ACC112 (cell line): ENCODE measurements at regions not wholly inside any gene's neighbourhood (a gene's known extent, or its start where the extent isn't known, plus 50 kb on each side); places are given as distances from the start of the nearest gene placed in this dataset.

ENCODE experiments used
- H2AFZ ChIP-seq: fragments of 200-600 bp; sonication (generic); one replicate; pipeline ENCODE4 v1.6.0; 2017; ENCODE audit warnings: antibody characterized with exemption, low read length; ENCODE audit not compliant: unreplicated experiment
- H3K27ac ChIP-seq: fragments of 200-600 bp; sonication (generic); 2 replicates; pipeline ENCODE4 v1.5.1; 2014; ENCODE audit warnings: low read depth, mild to moderate bottlenecking, antibody characterized with exemption, low read length, moderate library complexity
- H3K27me3 ChIP-seq: fragments of 200-600 bp; sonication (generic); 2 replicates; pipeline ENCODE4 v1.6.1; 2014; ENCODE audit warnings: mild to moderate bottlenecking, antibody characterized with exemption, low read length, moderate library complexity, mixed read lengths; ENCODE audit not compliant: insufficient read depth
- H3K36me3 ChIP-seq: fragments of 200-600 bp; sonication (generic); 2 replicates; pipeline ENCODE4 v1.6.1; 2016; ENCODE audit warnings: mild to moderate bottlenecking, antibody characterized with exemption, low read length, moderate library complexity, mixed read lengths; ENCODE audit not compliant: insufficient read depth
- H3K4me1 ChIP-seq: fragments of 200-600 bp; sonication (generic); one replicate; pipeline ENCODE4 v1.6.1; 2016; ENCODE audit warnings: low read length, mixed read lengths; ENCODE audit not compliant: insufficient read depth, unreplicated experiment, control insufficient read depth
- H3K4me3 ChIP-seq: fragments of 200-600 bp; sonication (generic); 2 replicates; pipeline ENCODE4 v1.5.1; 2014; ENCODE audit warnings: mild to moderate bottlenecking, low read depth, low read length
- H3K79me2 ChIP-seq: fragments of 200-600 bp; sonication (generic); one replicate; pipeline ENCODE4 v1.6.0; 2016; ENCODE audit warnings: low read length; ENCODE audit not compliant: control insufficient read depth, unreplicated experiment, insufficient read depth

- Histone ChIP-seq H3K4me1 (peaks cover 13% of the 10 kb centered on the region), H3K27ac (peak overlapping the region; percentile 82), H3K27me3 (no peaks in the 10 kb centered on the region), H3K4me3 (no peak overlapping the region; the same call in 1 of the 2 replicates), H2AFZ (peak overlapping the region; percentile 4), H3K36me3 (no peaks in the 10 kb centered on the region), H3K79me2 (no peaks in the 10 kb centered on the region)
Measured at GRCh38 chr2:8154936-8155335, 526.9 kb upstream of the ID2 start.

GRCh38 chr2:8157621-8158430, 524.0 kb upstream of the ID2 start:
- Histone ChIP-seq H3K79me2 (no peaks in the 10 kb centered on the region), H3K4me1 (peaks cover 13% of the 10 kb centered on the region), H2AFZ (no peak overlapping the region), H3K27me3 (no peaks in the 10 kb centered on the region), H3K4me3 (no peak overlapping the region), H3K27ac (no peak overlapping the region), H3K36me3 (no peaks in the 10 kb centered on the region)

- Histone ChIP-seq H3K36me3 (no peaks in the 10 kb centered on the region), H3K4me3 (no peak overlapping the region), H2AFZ (no peak overlapping the region), H3K79me2 (no peaks in the 10 kb centered on the region), H3K27ac (no peak overlapping the region), H3K27me3 (no peaks in the 10 kb centered on the region), H3K4me1 (peaks cover 13% of the 10 kb centered on the region)
Measured at GRCh38 chr2:8158711-8159110, 523.1 kb upstream of the ID2 start.

GRCh38 chr2:8159211-8159965, 522.5 kb upstream of the ID2 start:
- Histone ChIP-seq H3K79me2 (no peaks in the 10 kb centered on the region), H3K27me3 (no peaks in the 10 kb centered on the region), H3K36me3 (no peaks in the 10 kb centered on the region), H3K27ac (no peak overlapping the region), H2AFZ (no peak overlapping the region), H3K4me3 (no peak overlapping the region), H3K4me1 (peaks cover 12% of the 10 kb centered on the region)

- no peaks in the 10 kb centered on the region for H3K27me3 ChIP-seq
- no peak overlapping the region for H2AFZ ChIP-seq
- peaks cover 5% of the 10 kb centered on the region for H3K4me1 ChIP-seq
- no peak overlapping the region for H3K27ac ChIP-seq
- no peaks in the 10 kb centered on the region for H3K36me3 ChIP-seq
- no peak overlapping the region for H3K4me3 ChIP-seq
- H3K79me2 ChIP-seq: no peaks in the 10 kb centered on the region
Measured at GRCh38 chr2:8159966-8160603, 521.8 kb upstream of the ID2 start.

- Histone ChIP-seq H2AFZ (no peak overlapping the region), H3K79me2 (no peaks in the 10 kb centered on the region), H3K36me3 (no peaks in the 10 kb centered on the region), H3K27ac (no peak overlapping the region), H3K27me3 (no peaks in the 10 kb centered on the region), H3K4me1 (no peaks in the 10 kb centered on the region), H3K4me3 (no peak overlapping the region)
Measured at GRCh38 chr2:8160959-8161358, 520.9 kb upstream of the ID2 start.

GRCh38 chr2:8162552-8162951, 519.3 kb upstream of the ID2 start:
- Histone ChIP-seq H3K79me2 (no peaks in the 10 kb centered on the region), H3K4me1 (no peaks in the 10 kb centered on the region), H3K27ac (no peak overlapping the region), H3K27me3 (no peaks in the 10 kb centered on the region), H3K36me3 (no peaks in the 10 kb centered on the region), H3K4me3 (no peak overlapping the region), H2AFZ (no peak overlapping the region)

- Histone ChIP-seq H3K4me3 (no peak overlapping the region), H3K36me3 (no peaks in the 10 kb centered on the region), H3K4me1 (peaks cover 24% of the 10 kb centered on the region), H3K27me3 (no peaks in the 10 kb centered on the region), H3K79me2 (no peaks in the 10 kb centered on the region), H3K27ac (no peak overlapping the region), H2AFZ (no peak overlapping the region)
Measured at GRCh38 chr2:8165550-8165949, 516.3 kb upstream of the ID2 start.

GRCh38 chr2:8168022-8168717, 513.7 kb upstream of the ID2 start:
- no peak overlapping the region for H3K4me3 ChIP-seq
- H3K36me3 ChIP-seq: no peaks in the 10 kb centered on the region
- no peaks in the 10 kb centered on the region for H3K79me2 ChIP-seq
- peak overlapping the region; percentile 94; the same call in 1 of the 2 replicates for H3K27ac ChIP-seq
- H3K27me3 ChIP-seq: no peaks in the 10 kb centered on the region
- no peak overlapping the region for H2AFZ ChIP-seq
- peaks cover 38% of the 10 kb centered on the region for H3K4me1 ChIP-seq

GRCh38 chr2:8168876-8169424, 512.9 kb upstream of the ID2 start:
- no peak overlapping the region for H2AFZ ChIP-seq
- peaks cover 38% of the 10 kb centered on the region for H3K4me1 ChIP-seq
- no peaks in the 10 kb centered on the region for H3K36me3 ChIP-seq
- peak overlapping the region; percentile 94 for H3K27ac ChIP-seq
- H3K4me3 ChIP-seq: peak overlapping the region; percentile 50; the same call in 1 of the 2 replicates
- H3K79me2 ChIP-seq: no peaks in the 10 kb centered on the region
- H3K27me3 ChIP-seq: no peaks in the 10 kb centered on the region
